ENCODE measurements at regions not wholly inside any gene's neighbourhood (a gene's known extent, or its start where the extent isn't known, plus 50 kb on each side); places are given as distances from the start of the nearest gene placed in this dataset.

GRCh38 chr7:17408245-17408903 lies 109.9 kb downstream of the AHR start (continued):
- TF ChIP-seq THAP11 (CRISPR knock-in tag; IDR thresholded peaks at IDR 0.05) (peak; percentile 51; the same call in 1 of the 2 replicates), ZBTB34 (CRISPR knock-in tag; IDR thresholded peaks at IDR 0.05) (no peak), HMG20B (CRISPR knock-in tag; conservative IDR thresholded peaks at IDR 0.05) (no peak), ZFP37 (CRISPR knock-in tag; IDR thresholded peaks at IDR 0.05; ENCODE audit: borderline replicate concordance) (no peak), TMF1 (CRISPR knock-in tag; IDR thresholded peaks at IDR 0.05; ENCODE audit: low read depth) (no peak), PLRG1 (conservative IDR thresholded peaks at IDR 0.05) (no peak), ZBTB46 (CRISPR knock-in tag; IDR thresholded peaks at IDR 0.05; ENCODE audit: borderline replicate concordance) (no peak), ZNF574 (CRISPR knock-in tag; IDR thresholded peaks at IDR 0.05) (no peak), SNRNP70 (IDR thresholded peaks at IDR 0.05; ENCODE audit: low read depth, low read length) (no peak), NFAT5 (CRISPR knock-in tag; IDR thresholded peaks at IDR 0.05) (no peak), HOXA5 (CRISPR knock-in tag; IDR thresholded peaks at IDR 0.05) (no peak), DRAP1 (CRISPR knock-in tag; IDR thresholded peaks at IDR 0.05) (no peak), KMT2A (CRISPR knock-in tag; IDR thresholded peaks at IDR 0.05) (no peak), ZNF724P (CRISPR knock-in tag; IDR thresholded peaks at IDR 0.05; ENCODE audit: borderline replicate concordance) (no peak)
- TF ChIP-seq, protein P1, sequence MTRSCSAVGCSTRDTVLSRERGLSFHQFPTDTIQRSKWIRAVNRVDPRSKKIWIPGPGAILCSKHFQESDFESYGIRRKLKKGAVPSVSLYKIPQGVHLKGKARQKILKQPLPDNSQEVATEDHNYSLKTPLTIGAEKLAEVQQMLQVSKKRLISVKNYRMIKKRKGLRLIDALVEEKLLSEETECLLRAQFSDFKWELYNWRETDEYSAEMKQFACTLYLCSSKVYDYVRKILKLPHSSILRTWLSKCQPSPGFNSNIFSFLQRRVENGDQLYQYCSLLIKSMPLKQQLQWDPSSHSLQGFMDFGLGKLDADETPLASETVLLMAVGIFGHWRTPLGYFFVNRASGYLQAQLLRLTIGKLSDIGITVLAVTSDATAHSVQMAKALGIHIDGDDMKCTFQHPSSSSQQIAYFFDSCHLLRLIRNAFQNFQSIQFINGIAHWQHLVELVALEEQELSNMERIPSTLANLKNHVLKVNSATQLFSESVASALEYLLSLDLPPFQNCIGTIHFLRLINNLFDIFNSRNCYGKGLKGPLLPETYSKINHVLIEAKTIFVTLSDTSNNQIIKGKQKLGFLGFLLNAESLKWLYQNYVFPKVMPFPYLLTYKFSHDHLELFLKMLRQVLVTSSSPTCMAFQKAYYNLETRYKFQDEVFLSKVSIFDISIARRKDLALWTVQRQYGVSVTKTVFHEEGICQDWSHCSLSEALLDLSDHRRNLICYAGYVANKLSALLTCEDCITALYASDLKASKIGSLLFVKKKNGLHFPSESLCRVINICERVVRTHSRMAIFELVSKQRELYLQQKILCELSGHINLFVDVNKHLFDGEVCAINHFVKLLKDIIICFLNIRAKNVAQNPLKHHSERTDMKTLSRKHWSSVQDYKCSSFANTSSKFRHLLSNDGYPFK (CRISPR knock-in tag; IDR thresholded peaks at IDR 0.05; ENCODE audit: borderline replicate concordance), result no peak

All from HepG2 (cell line).